ENCODE measurements at regions not wholly inside any gene's neighbourhood (a gene's known extent, or its start where the extent isn't known, plus 50 kb on each side); places are given as distances from the start of the nearest gene placed in this dataset.

- no peak for TF ChIP-seq CTCF (IDR thresholded peaks at IDR 0.05)
- no peak for TF ChIP-seq POLR2A (IDR thresholded peaks at IDR 0.05)
- TF ChIP-seq EP300 (IDR thresholded peaks at IDR 0.05), result no peak
These were observed 109.4 kb upstream of the FAM9C start for GRCh38 chrX:13153796-13154195.
